ENCODE measurements at regions not wholly inside any gene's neighbourhood (a gene's known extent, or its start where the extent isn't known, plus 50 kb on each side); places are given as distances from the start of the nearest gene placed in this dataset.

GRCh38 chr4:187370918-187371317 lies 624.7 kb upstream of the ZFP42 start:
- no peak for TF ChIP-seq CTCF (CRISPR knock-in tag; IDR thresholded peaks at IDR 0.05)
- TF ChIP-seq ZNF207 (IDR thresholded peaks at IDR 0.05; ENCODE audit: borderline replicate concordance), result no peak
- TF ChIP-seq PATZ1 (CRISPR knock-in tag; IDR thresholded peaks at IDR 0.05), result no peak
- TF ChIP-seq REST (IDR thresholded peaks at IDR 0.05; ENCODE audit: borderline replicate concordance in 1 of 2, low read depth in 1 of 2, low read length in 2 of 2), result no peak
- TF ChIP-seq SMARCC2 (IDR thresholded peaks at IDR 0.05), result no peak
- no peak for TF ChIP-seq ZMYM4 (CRISPR knock-in tag; IDR thresholded peaks at IDR 0.05)
- no peak for TF ChIP-seq XBP1 (CRISPR knock-in tag; IDR thresholded peaks at IDR 0.05)
- no peak for TF ChIP-seq MAX (IDR thresholded peaks at IDR 0.05)
- no peak for TF ChIP-seq FOSL1 (CRISPR knock-in tag; IDR thresholded peaks at IDR 0.05; ENCODE audit: borderline replicate concordance)
- no peak for TF ChIP-seq ATF2 (CRISPR knock-in tag; IDR thresholded peaks at IDR 0.05)
- no peak for TF ChIP-seq EP300 (IDR thresholded peaks at IDR 0.05; ENCODE audit: low read depth in 2 of 2, low read length in 2 of 2)
- no peak for TF ChIP-seq EP300 (CRISPR knock-in tag; IDR thresholded peaks at IDR 0.05; ENCODE audit: borderline replicate concordance)
